Right lobe of liver (tissue), 4 donors: ENCODE measurements at regions not wholly inside any gene's neighbourhood (a gene's known extent, or its start where the extent isn't known, plus 50 kb on each side); places are given as distances from the start of the nearest gene placed in this dataset.
"Not testable (repeated sequence)": the region's sequence is repeated elsewhere in the genome, so short reads cannot be mapped to it uniquely, and the experiment has no call there.

Experiments
- POLR2A ChIP-seq: fragments of 450-650 bp; IDR thresholded peaks from one replicate; pipeline ENCODE4 v1.6.1; 2017; ENCODE audit warnings: antibody characterized with exemption, mild to moderate bottlenecking
- TF ChIP-seq, protein P1 (sequence below), 4 donors: fragments of 200-600 bp in 3 of 4; fragments of 450-650 bp in 1 of 4; IDR thresholded peaks; one replicate each; pipeline versions ENCODE4 v1.5.1 to v1.8.0; 2016 to 2022; ENCODE audit warnings: antibody characterized with exemption in 4 of 4, mild to moderate bottlenecking in 2 of 4
- donor health status: DM: no; HTN: no; CAD: no.
- donor health status: DM: no; HTN: no; CAD: no.
- donor health status: DM: no; HTN: yes; CAD: no.

DNA sequence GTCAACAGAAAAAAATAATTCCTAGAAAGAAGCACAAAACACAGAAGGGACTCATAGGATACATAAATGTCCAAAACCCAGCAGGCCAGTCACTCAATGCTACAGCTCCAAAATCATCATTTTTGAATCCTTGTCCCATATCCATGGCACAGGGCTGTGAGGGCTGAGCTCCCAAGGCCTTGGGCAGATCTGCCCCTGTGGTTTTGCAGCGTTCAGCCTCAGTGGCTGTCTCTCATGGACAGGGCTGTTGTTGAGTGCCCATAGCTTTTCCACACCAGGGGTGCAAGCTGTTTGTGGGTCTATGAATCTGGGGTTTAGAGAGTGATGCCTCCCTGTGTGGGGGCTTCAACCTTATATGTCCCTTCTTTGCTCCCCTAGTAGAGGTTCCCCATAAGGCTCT lies 243.2 kb downstream of the CWH43 start:
- TF ChIP-seq, protein P1, sequence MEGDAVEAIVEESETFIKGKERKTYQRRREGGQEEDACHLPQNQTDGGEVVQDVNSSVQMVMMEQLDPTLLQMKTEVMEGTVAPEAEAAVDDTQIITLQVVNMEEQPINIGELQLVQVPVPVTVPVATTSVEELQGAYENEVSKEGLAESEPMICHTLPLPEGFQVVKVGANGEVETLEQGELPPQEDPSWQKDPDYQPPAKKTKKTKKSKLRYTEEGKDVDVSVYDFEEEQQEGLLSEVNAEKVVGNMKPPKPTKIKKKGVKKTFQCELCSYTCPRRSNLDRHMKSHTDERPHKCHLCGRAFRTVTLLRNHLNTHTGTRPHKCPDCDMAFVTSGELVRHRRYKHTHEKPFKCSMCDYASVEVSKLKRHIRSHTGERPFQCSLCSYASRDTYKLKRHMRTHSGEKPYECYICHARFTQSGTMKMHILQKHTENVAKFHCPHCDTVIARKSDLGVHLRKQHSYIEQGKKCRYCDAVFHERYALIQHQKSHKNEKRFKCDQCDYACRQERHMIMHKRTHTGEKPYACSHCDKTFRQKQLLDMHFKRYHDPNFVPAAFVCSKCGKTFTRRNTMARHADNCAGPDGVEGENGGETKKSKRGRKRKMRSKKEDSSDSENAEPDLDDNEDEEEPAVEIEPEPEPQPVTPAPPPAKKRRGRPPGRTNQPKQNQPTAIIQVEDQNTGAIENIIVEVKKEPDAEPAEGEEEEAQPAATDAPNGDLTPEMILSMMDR (IDR thresholded peaks at IDR 0.05) = not testable (repeated sequence)
- TF ChIP-seq POLR2A = not testable (repeated sequence)
